Erythroblast (primary cell): ENCODE measurements at regions not wholly inside any gene's neighbourhood (a gene's known extent, or its start where the extent isn't known, plus 50 kb on each side); places are given as distances from the start of the nearest gene placed in this dataset.

ENCODE experiments used
- DNase-seq, 2 experiments: peaks; one replicate each; lab custom pipeline; 2025; lab: John Stamatoyannopoulos, UW
- GATA1 ChIP-seq: IDR thresholded peaks from 2 replicates; pipeline ENCODE4 v1.6.1; 2011; ENCODE audit warnings: low read depth, mild to moderate bottlenecking, control low read depth, low read length, moderate library complexity
- POLR2A ChIP-seq: IDR thresholded peaks from 2 replicates; pipeline ENCODE4 v1.6.1; 2011; ENCODE audit warnings: mild to moderate bottlenecking, low read length

DNA sequence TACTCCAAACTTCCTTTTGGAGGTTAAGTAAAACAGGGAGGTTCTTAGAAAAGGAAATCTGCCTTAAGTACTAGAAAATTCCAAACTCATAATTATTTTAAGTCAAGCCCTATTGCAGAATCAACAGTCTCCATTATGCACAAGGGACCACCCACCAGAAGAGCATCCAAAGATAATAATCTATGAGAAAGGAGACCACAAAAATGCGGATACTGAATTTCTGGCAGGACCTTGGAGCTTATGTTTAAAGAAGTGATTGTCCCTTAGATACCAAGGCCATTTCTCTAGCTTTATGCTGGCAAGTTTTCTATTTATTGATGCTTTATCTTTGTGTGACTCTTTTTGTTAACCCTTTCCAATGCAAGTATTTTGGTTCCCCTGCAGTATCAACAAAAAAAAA, 404.0 kb upstream of the MMADHC start:
- no peak for DNase-seq
- TF ChIP-seq GATA1 (no peak), POLR2A (no peak)

DNA sequence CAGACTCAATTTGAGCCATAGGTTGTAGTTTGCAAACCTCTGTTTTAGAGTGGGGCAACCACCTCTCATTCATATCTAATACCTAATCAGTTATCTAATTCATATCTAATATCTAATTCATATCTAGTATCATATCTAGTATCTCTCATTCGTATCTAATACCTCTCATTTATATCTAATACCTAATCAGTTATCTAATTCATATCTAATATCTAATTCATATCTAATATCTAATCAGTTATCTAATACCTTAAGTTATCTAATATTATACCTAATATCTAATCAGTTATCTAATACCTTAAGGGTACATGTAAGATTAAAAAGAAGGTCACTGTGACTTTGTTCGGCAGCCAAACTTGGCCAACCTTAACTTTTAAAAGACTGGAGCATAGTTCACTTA, 403.4 kb upstream of the MMADHC start:
- no peak for TF ChIP-seq POLR2A
- no peak for TF ChIP-seq GATA1
- DNase-seq, result no peak

DNA sequence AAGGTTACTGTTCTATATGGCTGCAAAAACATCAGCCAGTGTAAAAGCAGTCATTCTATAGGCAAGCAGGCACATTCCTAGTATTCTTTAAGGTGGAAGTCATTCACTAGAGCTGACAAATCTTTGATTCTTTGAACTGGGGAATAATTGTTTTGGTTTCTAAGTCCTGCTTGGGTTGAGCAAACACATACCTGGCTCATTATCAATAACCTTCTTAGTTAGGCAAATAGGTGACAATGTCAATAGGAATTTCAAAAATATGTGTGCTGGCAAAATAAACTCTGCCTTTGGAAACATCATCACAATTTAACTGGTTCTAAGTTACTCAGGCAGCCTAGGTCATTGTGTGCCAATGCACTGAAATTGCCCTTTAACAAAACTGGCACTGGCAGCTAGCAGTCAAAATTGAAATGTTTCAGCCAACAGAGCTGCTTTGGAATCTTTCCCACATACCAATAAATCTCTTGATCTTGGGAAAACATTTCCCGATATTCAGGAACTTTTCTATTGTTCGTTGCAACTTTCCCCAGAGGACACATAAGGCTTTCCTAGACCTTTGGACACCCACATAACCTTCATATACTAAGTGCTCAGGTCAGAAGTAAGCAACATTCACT, 402.0 kb upstream of the MMADHC start:
- DNase-seq, result no peak
- TF ChIP-seq POLR2A (no peak), GATA1 (no peak)

DNA sequence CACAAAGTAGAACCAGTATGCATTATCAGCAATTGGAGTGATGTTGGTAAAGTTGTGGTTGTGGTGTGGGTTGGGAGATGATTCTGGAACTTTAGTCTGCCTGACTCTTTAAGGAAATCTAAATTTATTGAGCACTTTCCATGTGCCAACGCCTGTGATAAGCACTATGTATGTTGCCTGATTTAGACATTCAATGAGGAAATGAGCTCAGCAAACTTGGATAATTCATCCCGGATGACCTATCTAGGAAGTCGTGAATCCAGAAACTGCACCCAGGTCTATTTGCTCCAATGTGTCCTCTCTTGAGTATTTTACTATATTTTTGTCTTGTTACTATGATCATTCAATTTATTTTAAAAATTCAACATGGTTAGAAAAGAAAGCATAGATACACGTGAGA, 400.8 kb upstream of the MMADHC start:
- DNase-seq, result no peak

DNA sequence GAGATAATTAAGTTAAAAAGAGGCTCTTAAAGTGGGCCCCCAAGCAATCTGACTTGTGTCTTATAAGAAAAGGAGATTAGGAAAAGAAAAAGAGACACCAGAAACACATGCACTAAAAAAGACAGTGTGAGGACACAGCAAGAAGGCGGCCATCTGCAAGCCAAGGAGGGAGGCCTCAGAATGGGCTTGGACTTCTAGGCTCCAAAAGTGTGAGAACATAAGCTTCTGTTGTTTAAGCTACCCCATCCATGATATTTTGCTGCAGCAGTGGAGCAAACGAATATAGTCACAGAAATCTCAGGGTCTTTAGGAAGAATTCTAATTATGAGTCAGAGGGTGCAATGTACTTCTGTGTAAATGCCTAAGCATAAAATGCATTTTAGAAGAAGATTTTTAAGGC, 399.3 kb upstream of the MMADHC start:
- DNase-seq, result no peak
- no peak for TF ChIP-seq POLR2A
- no peak for TF ChIP-seq GATA1

More for the DNA sequence above, 400.8 kb upstream of the MMADHC start:
- TF ChIP-seq POLR2A (no peak), GATA1 (no peak)

DNA sequence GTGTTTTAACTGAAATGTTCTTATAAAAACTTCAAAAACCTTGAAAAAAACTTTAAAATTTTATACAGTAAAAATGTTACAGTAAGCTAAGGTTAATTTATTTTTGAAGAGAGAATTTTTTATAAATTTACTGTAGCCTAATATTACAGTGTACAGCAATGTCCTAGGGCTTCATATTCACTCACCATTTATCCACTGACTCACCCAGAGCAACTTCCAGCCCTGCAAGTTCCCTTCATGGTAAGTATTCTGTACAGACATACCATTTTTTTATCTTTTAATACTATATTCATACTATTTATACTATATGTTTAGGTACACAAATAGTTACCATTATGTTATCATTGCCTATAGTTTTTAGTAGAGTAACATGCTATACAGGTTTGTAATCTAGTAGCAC, 396.7 kb upstream of the MMADHC start:
- TF ChIP-seq GATA1 (no peak), POLR2A (no peak)
- no peak for DNase-seq

DNA sequence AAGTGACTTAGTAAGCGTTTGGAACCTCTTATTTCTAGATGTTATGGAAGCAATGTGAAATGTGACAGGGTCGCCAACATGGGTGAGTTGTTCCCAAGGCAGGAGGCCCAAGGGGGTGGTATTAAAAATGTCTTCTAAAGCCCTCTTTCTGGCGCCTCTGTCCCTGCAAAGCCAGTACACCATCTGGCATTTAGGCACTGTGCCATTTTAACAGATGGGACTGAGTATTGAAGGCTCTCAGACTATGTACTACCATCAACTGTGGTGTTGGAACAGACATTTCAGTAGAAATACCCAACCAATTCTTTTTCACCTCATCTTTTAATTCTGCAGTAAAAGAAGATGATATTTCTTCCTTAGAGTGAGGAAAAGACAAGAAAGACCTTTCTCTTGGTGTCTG, 384.5 kb upstream of the MMADHC start:
- no peak for TF ChIP-seq GATA1
- TF ChIP-seq POLR2A, result no peak
- DNase-seq, result no peak

DNA sequence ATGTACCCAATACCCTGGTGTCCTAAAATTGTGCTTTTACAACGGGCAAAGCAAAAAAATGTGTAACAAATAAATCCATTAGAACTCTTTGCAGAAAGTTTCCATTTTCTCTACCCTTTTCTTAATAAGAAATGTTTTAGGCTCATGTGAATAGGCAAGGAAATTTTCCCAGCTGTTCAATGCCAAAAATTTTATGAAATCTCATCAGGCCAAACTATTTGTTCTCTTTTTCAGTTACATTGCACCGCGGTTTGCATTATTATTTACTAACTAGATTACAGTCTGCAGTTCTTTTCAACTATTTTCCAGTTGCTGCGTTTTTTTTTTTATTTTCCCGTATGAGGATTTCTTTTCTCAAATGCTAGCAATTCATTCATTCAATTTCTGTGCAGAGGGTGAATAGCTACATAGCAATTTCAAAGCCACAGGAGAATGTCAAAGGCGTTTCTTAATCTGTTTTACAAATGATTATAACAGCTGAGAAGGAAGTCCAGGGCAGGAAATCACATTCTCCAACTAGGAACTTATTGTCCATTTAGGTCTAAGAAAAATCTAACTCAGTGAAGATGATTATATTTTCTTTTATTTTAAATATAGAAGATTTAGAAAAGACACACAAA, 367.5 kb upstream of the MMADHC start:
- no peak for DNase-seq
- no peak for TF ChIP-seq GATA1
- TF ChIP-seq POLR2A, result no peak

DNA sequence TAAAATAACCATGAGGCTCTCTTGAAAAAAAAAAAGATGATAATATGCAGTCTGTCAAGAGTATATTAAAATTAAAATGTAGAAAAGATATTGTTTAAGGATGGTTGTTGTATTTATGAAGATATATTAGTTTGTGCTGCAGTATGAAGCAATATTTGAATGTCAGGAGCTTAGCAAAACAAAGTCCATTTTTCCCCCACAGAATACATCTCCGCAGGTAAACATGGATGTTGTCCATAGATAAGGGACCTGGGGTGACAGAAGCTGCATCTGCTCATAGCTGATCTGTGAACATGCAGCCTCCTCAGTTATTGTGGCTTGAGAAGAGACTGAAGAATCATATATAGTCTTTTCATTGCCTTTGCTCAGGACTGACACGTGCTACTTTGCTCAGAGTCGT, 366.1 kb upstream of the MMADHC start:
- no peak for TF ChIP-seq GATA1
- no peak for TF ChIP-seq POLR2A

DNA sequence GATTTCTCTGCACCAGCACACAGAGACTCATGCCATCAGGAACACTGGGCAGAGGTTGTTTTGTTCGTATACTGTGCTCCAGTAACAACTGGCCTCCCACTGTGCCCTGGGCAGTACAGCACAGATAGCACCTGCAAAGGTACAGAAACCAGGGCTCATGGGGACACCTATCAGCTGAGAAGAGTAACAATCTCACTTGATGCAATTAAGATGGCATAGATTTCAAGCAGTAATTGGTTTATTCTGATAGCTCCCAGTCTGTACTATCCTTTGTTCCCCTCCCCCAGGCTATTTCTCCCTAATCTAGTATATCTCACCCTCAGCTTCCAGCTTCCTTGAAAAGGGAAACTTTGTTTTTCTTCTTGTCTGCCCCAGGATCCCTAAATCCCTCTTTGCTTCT, 343.9 kb upstream of the MMADHC start:
- no peak for DNase-seq
- TF ChIP-seq GATA1, result no peak
- no peak for TF ChIP-seq POLR2A

More for the DNA sequence above, 366.1 kb upstream of the MMADHC start:
- DNase-seq, result no peak

DNA sequence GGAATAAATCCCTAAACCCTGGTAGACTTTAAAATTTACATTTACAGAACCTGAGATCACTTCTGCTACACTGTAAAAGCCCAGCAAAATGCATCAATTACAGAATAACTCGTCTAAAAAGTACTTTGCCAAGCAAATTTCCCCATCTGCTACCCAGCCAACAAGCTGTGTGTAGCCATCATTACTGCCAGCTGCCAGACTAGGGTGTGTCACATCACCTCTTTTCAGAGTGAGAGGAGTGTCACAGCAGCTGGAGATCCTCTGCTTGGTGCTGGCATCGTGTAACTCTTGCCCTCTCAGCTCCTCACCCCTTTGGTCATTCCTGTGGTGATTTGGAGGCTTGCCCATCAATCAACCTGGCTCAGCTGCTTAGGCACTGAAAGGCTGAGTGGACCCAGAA, 340.4 kb upstream of the MMADHC start:
- no peak for TF ChIP-seq GATA1
- TF ChIP-seq POLR2A, result no peak

DNA sequence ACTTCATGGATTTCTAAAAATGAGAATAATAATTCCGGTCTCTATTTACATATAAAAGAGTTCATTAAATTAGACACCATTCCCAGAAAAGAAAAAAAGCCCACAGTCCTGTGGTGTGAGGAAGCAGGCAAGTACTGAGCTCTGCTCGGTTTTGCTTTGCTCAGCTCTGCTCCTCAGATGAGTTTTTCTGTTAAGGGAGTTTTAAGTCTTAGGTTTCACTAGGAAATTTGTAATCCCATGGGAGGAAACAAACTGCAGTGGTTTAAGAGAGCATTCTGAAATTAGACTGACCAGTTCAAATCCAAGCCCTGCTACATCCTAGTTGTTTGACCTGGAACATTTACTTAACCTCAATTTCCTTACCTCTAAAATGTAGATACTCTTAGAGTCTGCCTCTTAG, 338.6 kb upstream of the MMADHC start:
- no peak for DNase-seq

More for the DNA sequence above, 340.4 kb upstream of the MMADHC start:
- DNase-seq, result no peak

DNA sequence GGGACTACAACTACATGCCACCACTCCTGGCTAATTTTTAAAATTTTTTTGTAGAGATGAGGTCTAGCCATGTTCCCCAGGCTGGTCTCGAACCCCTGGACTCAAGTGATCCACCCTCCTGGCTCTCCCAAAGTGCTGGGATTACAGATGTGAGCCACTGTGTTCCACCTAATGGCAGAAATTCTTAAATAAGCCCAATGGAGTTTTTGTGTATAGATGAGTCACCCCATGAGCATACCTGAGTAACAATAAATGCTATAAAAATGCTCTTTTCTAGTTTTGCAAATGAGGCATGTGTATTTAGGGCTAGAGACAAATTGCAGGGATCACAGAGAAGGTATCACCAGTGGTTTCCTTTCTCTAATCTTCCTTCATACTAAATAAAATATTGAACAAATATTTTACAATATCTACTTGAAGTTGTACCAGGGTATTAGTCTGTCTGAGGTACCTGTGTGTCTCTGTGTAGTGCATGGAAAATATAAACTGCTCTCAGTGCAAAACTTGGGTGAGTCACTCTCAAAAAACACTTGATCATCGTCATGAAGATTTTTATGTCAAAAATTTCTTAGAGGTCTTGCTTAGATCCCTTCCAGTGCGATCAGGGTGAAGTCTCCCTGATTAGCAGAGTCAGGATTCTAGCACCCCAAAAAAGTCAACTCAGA, 337.1 kb upstream of the MMADHC start:
- no peak for TF ChIP-seq GATA1
- no peak for TF ChIP-seq POLR2A
- no peak for DNase-seq

More for the DNA sequence above, 338.6 kb upstream of the MMADHC start:
- TF ChIP-seq GATA1 (no peak), POLR2A (no peak)

DNA sequence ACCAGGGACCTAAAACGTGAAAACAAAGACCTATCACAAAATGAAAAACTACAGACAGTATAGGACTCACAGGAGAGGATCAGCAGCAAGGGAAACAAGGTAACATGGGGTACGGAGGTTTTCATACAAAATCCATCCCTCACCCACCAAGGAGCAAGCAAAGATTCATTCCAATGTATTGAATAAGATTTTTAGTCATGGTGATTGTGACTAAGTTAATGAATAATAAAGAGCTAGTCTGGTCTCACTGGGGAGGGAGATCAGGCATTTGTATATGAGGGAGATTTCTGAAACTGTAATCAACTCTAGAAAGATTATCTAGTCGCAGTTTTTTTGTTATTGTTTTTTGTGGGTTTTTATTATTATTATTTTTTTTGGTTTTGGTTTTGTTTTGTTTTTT, 336.5 kb upstream of the MMADHC start:
- TF ChIP-seq POLR2A (no peak), GATA1 (no peak)

More for the DNA sequence above, 336.5 kb upstream of the MMADHC start:
- DNase-seq, result no peak
